ENCODE measurements at regions not wholly inside any gene's neighbourhood (a gene's known extent, or its start where the extent isn't known, plus 50 kb on each side); places are given as distances from the start of the nearest gene placed in this dataset.

DNA sequence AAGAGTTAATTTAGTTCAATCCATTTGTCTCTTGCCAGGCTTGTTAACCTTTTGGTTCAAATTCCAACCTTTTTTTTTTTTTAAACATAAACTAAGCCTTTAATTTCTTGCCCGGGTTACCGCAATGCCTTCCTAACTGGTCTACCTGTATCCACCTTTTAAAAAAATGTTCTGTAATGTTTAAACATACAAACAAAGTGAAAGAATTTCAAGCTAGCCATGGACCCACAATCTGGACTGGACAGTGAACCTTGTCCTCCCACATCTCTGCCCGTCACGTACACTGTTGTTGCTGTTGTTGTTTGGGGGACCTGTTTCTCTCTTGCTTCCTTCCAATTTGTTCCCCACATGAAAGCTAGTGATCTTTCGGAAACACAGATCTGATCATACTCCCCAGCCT lies 724.7 kb upstream of the AUTS2 start:
- TF ChIP-seq, protein P1, sequence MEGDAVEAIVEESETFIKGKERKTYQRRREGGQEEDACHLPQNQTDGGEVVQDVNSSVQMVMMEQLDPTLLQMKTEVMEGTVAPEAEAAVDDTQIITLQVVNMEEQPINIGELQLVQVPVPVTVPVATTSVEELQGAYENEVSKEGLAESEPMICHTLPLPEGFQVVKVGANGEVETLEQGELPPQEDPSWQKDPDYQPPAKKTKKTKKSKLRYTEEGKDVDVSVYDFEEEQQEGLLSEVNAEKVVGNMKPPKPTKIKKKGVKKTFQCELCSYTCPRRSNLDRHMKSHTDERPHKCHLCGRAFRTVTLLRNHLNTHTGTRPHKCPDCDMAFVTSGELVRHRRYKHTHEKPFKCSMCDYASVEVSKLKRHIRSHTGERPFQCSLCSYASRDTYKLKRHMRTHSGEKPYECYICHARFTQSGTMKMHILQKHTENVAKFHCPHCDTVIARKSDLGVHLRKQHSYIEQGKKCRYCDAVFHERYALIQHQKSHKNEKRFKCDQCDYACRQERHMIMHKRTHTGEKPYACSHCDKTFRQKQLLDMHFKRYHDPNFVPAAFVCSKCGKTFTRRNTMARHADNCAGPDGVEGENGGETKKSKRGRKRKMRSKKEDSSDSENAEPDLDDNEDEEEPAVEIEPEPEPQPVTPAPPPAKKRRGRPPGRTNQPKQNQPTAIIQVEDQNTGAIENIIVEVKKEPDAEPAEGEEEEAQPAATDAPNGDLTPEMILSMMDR (conservative IDR thresholded peaks at IDR 0.05; ENCODE audit: low read length): no peak
- no peak for TF ChIP-seq EZH2phosphoT487 (IDR thresholded peaks at IDR 0.05; ENCODE audit: borderline replicate concordance)
